ENCODE measurements at regions not wholly inside any gene's neighbourhood (a gene's known extent, or its start where the extent isn't known, plus 50 kb on each side); places are given as distances from the start of the nearest gene placed in this dataset.

DNA sequence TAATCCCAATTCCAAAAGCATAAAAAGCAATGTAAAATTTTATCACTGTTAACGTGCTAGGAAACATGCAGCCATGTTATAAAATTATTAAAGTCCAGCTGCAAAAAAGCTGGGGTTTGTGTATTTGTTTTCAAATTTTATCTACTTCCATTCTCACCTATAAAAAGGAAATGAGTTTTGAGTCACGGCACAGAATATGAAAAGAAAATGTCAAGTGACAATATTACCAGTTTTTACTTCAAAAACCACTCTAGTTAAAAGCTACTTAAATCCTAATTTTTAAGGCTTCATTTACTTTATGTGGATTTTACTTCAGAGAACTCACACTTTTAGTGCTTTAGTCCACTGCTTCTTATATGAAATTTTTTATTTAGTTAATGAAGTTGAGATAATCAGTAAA is 72.7 kb upstream of the IFNE start:
- peaks cover 21% of the 10 kb centered on the region for H3K27me3 ChIP-seq (ENCODE audit: control insufficient read depth, insufficient read depth, low read length)
- intact Hi-C loops (cut with DNase I), result no loop called here
- H3K4me3 ChIP-seq (ENCODE audit: low read length in 3 of 3), result no peak overlapping the region
- no peak for FAIRE-seq
- H3K9me3 ChIP-seq (ENCODE audit: control insufficient read depth in 2 of 3, insufficient read depth in 1 of 3, low read length in 3 of 3), result no peaks in the 10 kb centered on the region
- DNase-seq, result no peak
- H3K9ac ChIP-seq (ENCODE audit: low read length in 3 of 3), result no peak overlapping the region
- no peaks in the 10 kb centered on the region for H3K36me3 ChIP-seq (ENCODE audit: control insufficient read depth in 2 of 3, insufficient read depth in 3 of 3, low read length in 3 of 3)
- TF ChIP-seq, protein P1, sequence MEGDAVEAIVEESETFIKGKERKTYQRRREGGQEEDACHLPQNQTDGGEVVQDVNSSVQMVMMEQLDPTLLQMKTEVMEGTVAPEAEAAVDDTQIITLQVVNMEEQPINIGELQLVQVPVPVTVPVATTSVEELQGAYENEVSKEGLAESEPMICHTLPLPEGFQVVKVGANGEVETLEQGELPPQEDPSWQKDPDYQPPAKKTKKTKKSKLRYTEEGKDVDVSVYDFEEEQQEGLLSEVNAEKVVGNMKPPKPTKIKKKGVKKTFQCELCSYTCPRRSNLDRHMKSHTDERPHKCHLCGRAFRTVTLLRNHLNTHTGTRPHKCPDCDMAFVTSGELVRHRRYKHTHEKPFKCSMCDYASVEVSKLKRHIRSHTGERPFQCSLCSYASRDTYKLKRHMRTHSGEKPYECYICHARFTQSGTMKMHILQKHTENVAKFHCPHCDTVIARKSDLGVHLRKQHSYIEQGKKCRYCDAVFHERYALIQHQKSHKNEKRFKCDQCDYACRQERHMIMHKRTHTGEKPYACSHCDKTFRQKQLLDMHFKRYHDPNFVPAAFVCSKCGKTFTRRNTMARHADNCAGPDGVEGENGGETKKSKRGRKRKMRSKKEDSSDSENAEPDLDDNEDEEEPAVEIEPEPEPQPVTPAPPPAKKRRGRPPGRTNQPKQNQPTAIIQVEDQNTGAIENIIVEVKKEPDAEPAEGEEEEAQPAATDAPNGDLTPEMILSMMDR (IDR thresholded peaks at IDR 0.05; ENCODE audit: borderline replicate concordance, extremely low read depth, insufficient read depth), result no peak
- peaks cover 0 to 5% (median 0%) of the 10 kb centered on the region in 3 donors for H3K4me1 ChIP-seq (ENCODE audit: control insufficient read depth in 2 of 3, insufficient read depth in 2 of 3, low read depth in 1 of 3, low read length in 3 of 3)
- H3K27ac ChIP-seq (ENCODE audit: low read depth in 2 of 2, low read length in 2 of 2), result no peak overlapping the region

DNA sequence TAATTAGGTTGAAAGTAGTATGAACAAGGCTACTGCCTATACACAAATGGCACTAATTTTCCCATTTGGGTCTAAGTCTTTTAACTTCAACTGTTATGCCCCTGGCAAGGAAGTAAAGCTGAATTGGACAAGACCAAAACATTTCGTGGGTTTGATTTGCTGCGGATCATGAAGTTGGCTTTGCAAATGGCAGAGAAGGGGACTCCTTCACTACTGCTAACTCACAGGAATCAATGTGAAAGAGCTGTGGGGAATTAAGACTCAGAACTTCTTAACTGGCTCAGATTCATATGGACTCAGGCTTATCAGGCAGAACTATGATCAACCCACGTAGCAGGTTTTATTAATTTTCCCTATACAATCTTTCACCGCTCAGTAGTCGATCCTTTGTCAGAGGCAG is 73.8 kb upstream of the IFNE start:
- H3K36me3 ChIP-seq (ENCODE audit: control insufficient read depth in 2 of 3, insufficient read depth in 3 of 3, low read length in 3 of 3), result no peaks in the 10 kb centered on the region
- no peaks in the 10 kb centered on the region for H3K9me3 ChIP-seq (ENCODE audit: control insufficient read depth in 2 of 3, insufficient read depth in 1 of 3, low read length in 3 of 3)
- H3K27me3 ChIP-seq (ENCODE audit: control insufficient read depth, insufficient read depth, low read length), result peaks cover 24% of the 10 kb centered on the region
- TF ChIP-seq, protein P1 (IDR thresholded peaks at IDR 0.05; ENCODE audit: borderline replicate concordance, extremely low read depth, insufficient read depth), result no peak
- FAIRE-seq (no peak), DNase-seq (no peak)
- peaks cover 0 to 5% (median 0%) of the 10 kb centered on the region in 3 donors for H3K4me1 ChIP-seq (ENCODE audit: control insufficient read depth in 2 of 3, insufficient read depth in 2 of 3, low read depth in 1 of 3, low read length in 3 of 3)
- intact Hi-C loops (cut with DNase I), result no loop called here
- no peak overlapping the region for H3K27ac ChIP-seq (ENCODE audit: low read depth in 2 of 2, low read length in 2 of 2)
- H3K9ac ChIP-seq (ENCODE audit: low read length in 3 of 3), result no peak overlapping the region
- no peak overlapping the region for H3K4me3 ChIP-seq (ENCODE audit: low read length in 3 of 3)

- DNase-seq (no peak), FAIRE-seq (no peak)
- Histone ChIP-seq H3K27me3 (ENCODE audit: control insufficient read depth, insufficient read depth, low read length) (peaks cover 24% of the 10 kb centered on the region), H3K36me3 (ENCODE audit: control insufficient read depth in 2 of 3, insufficient read depth in 3 of 3, low read length in 3 of 3) (no peaks in the 10 kb centered on the region), H3K4me1 (ENCODE audit: control insufficient read depth in 2 of 3, insufficient read depth in 2 of 3, low read depth in 1 of 3, low read length in 3 of 3) (peaks cover 0 to 5% (median 0%) of the 10 kb centered on the region in 3 donors), H3K4me3 (ENCODE audit: low read length in 3 of 3) (no peak overlapping the region), H3K27ac (ENCODE audit: low read depth in 2 of 2, low read length in 2 of 2) (no peak overlapping the region), H3K9ac (ENCODE audit: low read length in 3 of 3) (no peak overlapping the region), H3K9me3 (ENCODE audit: control insufficient read depth in 2 of 3, insufficient read depth in 1 of 3, low read length in 3 of 3) (no peaks in the 10 kb centered on the region)
- intact Hi-C loops (cut with DNase I), result no loop called here
- TF ChIP-seq, protein P1 (IDR thresholded peaks at IDR 0.05; ENCODE audit: borderline replicate concordance, extremely low read depth, insufficient read depth), result no peak
These were observed 74.7 kb upstream of the IFNE start for GRCh38 chr9:21556581-21557427.

Measured in kidney (tissue), 13 donors.